IPS-15b (cell line): ENCODE measurements at regions not wholly inside any gene's neighbourhood (a gene's known extent, or its start where the extent isn't known, plus 50 kb on each side); places are given as distances from the start of the nearest gene placed in this dataset.
"Not testable (repeated sequence)": the region's sequence is repeated elsewhere in the genome, so short reads cannot be mapped to it uniquely, and the experiment has no call there.

ENCODE experiments used
- H3K27me3 ChIP-seq: one replicate; pipeline ENCODE4 v1.6.1; 2013; ENCODE audit warnings: low read length; ENCODE audit not compliant: control insufficient read depth, insufficient read depth
- H3K36me3 ChIP-seq: one replicate; pipeline ENCODE4 v1.6.1; 2013; ENCODE audit warnings: low read length; ENCODE audit not compliant: control insufficient read depth, insufficient read depth
- H3K4me1 ChIP-seq: one replicate; pipeline ENCODE4 v1.6.1; 2013; ENCODE audit warnings: mild to moderate bottlenecking, low read length; ENCODE audit not compliant: control insufficient read depth, insufficient read depth
- H3K4me3 ChIP-seq: one replicate; pipeline ENCODE4 v1.5.1; 2013; ENCODE audit warnings: low read depth, low read length
- H3K9ac ChIP-seq: one replicate; pipeline ENCODE4 v1.6.1; 2013; ENCODE audit warnings: low read depth, mild to moderate bottlenecking, low read length
- H3K9me3 ChIP-seq: one replicate; pipeline ENCODE4 v1.6.1; 2013; ENCODE audit warnings: mild to moderate bottlenecking, low read length; ENCODE audit not compliant: control insufficient read depth, insufficient read depth

GRCh38 chr12:46711756-46712155 lies 114.0 kb downstream of the SLC38A4 start:
- Histone ChIP-seq H3K9me3 (no peaks in the 10 kb centered on the region), H3K4me1 (no peaks in the 10 kb centered on the region), H3K36me3 (no peaks in the 10 kb centered on the region), H3K27me3 (no peaks in the 10 kb centered on the region), H3K9ac (no peak overlapping the region), H3K4me3 (no peak overlapping the region)

- H3K27me3 ChIP-seq: no peaks in the 10 kb centered on the region
- no peak overlapping the region for H3K9ac ChIP-seq
- H3K4me3 ChIP-seq: no peak overlapping the region
- H3K9me3 ChIP-seq: no peaks in the 10 kb centered on the region
- H3K36me3 ChIP-seq: no peaks in the 10 kb centered on the region
- H3K4me1 ChIP-seq: no peaks in the 10 kb centered on the region
These were observed 115.6 kb downstream of the SLC38A4 start for GRCh38 chr12:46710125-46710743.

- H3K4me1 ChIP-seq: no peaks in the 10 kb centered on the region
- H3K9ac ChIP-seq: no peak overlapping the region
- no peak overlapping the region for H3K4me3 ChIP-seq
- no peaks in the 10 kb centered on the region for H3K27me3 ChIP-seq
- no peaks in the 10 kb centered on the region for H3K36me3 ChIP-seq
- no peaks in the 10 kb centered on the region for H3K9me3 ChIP-seq
These were observed 123.0 kb downstream of the SLC38A4 start for GRCh38 chr12:46702581-46703344.

GRCh38 chr12:46701356-46701755 lies 124.4 kb downstream of the SLC38A4 start:
- Histone ChIP-seq H3K4me1 (no peaks in the 10 kb centered on the region), H3K36me3 (no peaks in the 10 kb centered on the region), H3K9me3 (no peaks in the 10 kb centered on the region), H3K9ac (no peak overlapping the region), H3K27me3 (no peaks in the 10 kb centered on the region), H3K4me3 (no peak overlapping the region)

- H3K9me3 ChIP-seq: no peaks in the 10 kb centered on the region
- H3K27me3 ChIP-seq: no peaks in the 10 kb centered on the region
- no peak overlapping the region for H3K4me3 ChIP-seq
- H3K9ac ChIP-seq: no peak overlapping the region
- no peaks in the 10 kb centered on the region for H3K36me3 ChIP-seq
- no peaks in the 10 kb centered on the region for H3K4me1 ChIP-seq
These were observed 125.8 kb downstream of the SLC38A4 start for GRCh38 chr12:46699986-46700385.

- Histone ChIP-seq H3K4me3 (no peak overlapping the region), H3K27me3 (no peaks in the 10 kb centered on the region), H3K4me1 (no peaks in the 10 kb centered on the region), H3K9ac (no peak overlapping the region), H3K9me3 (no peaks in the 10 kb centered on the region), H3K36me3 (no peaks in the 10 kb centered on the region)
These were observed 127.8 kb downstream of the SLC38A4 start for GRCh38 chr12:46698003-46698402.

GRCh38 chr12:46693518-46693917 lies 132.3 kb downstream of the SLC38A4 start:
- Histone ChIP-seq H3K9ac (no peak overlapping the region), H3K9me3 (no peaks in the 10 kb centered on the region), H3K4me1 (no peaks in the 10 kb centered on the region), H3K27me3 (no peaks in the 10 kb centered on the region), H3K4me3 (no peak overlapping the region), H3K36me3 (no peaks in the 10 kb centered on the region)

- no peaks in the 10 kb centered on the region for H3K27me3 ChIP-seq
These were observed 132.8 kb downstream of the SLC38A4 start for GRCh38 chr12:46693034-46693433.

GRCh38 chr12:46692606-46693005 lies 133.2 kb downstream of the SLC38A4 start:
- H3K36me3 ChIP-seq: no peaks in the 10 kb centered on the region
- no peaks in the 10 kb centered on the region for H3K9me3 ChIP-seq
- H3K4me1 ChIP-seq: no peaks in the 10 kb centered on the region
- no peaks in the 10 kb centered on the region for H3K27me3 ChIP-seq
- H3K9ac ChIP-seq: no peak overlapping the region
- H3K4me3 ChIP-seq: no peak overlapping the region

More at GRCh38 chr12:46693034-46693433, 132.8 kb downstream of the SLC38A4 start:
- no peak overlapping the region for H3K4me3 ChIP-seq
- H3K9ac ChIP-seq: no peak overlapping the region
- H3K9me3 ChIP-seq: no peaks in the 10 kb centered on the region
- H3K36me3 ChIP-seq: no peaks in the 10 kb centered on the region
- no peaks in the 10 kb centered on the region for H3K4me1 ChIP-seq

GRCh38 chr12:46686267-46686942 lies 139.4 kb downstream of the SLC38A4 start:
- Histone ChIP-seq H3K4me3 (no peak overlapping the region), H3K36me3 (no peaks in the 10 kb centered on the region), H3K9ac (no peak overlapping the region), H3K4me1 (no peaks in the 10 kb centered on the region), H3K9me3 (no peaks in the 10 kb centered on the region), H3K27me3 (no peaks in the 10 kb centered on the region)

GRCh38 chr12:46684243-46684642 lies 141.6 kb downstream of the SLC38A4 start:
- H3K4me3 ChIP-seq, H3K9ac ChIP-seq, H3K4me1 ChIP-seq, H3K9me3 ChIP-seq, H3K27me3 ChIP-seq, H3K36me3 ChIP-seq: not testable (repeated sequence)

- Histone ChIP-seq H3K4me3 (no peak overlapping the region), H3K9ac (no peak overlapping the region), H3K27me3 (no peaks in the 10 kb centered on the region), H3K4me1 (no peaks in the 10 kb centered on the region), H3K36me3 (no peaks in the 10 kb centered on the region), H3K9me3 (no peaks in the 10 kb centered on the region)
These were observed 143.6 kb downstream of the SLC38A4 start for GRCh38 chr12:46682148-46682547.
